HepG2 (cell line): ENCODE measurements at regions not wholly inside any gene's neighbourhood (a gene's known extent, or its start where the extent isn't known, plus 50 kb on each side); places are given as distances from the start of the nearest gene placed in this dataset.
A peak's percentile ranks its signal among the peaks of the same experiment; 100 is the strongest.

Experiments used
- ARNT2 ChIP-seq: sonication (generic); formaldehyde crosslinking; IDR thresholded peaks from 2 replicates; pipeline ENCODE4 v1.8.0; 2022; ENCODE audit warnings: mild to moderate bottlenecking, low read depth, missing genetic modification reagents, moderate library complexity
- BHLHE40 ChIP-seq: IDR thresholded peaks from 2 replicates; pipeline ENCODE4 v1.6.1; 2011; ENCODE audit warnings: low read length, improper control_type of control experiment
- EP300 ChIP-seq, 3 experiments: sonication (generic) in 1 of 3; formaldehyde crosslinking in 1 of 3; IDR thresholded peaks; 2 replicates each; pipeline versions ENCODE4 v1.5.1 to v1.6.1; 2011 to 2020; ENCODE audit warnings: low read depth in 2 of 3, low read length in 2 of 3, borderline replicate concordance in 1 of 3, improper control_type of control experiment in 1 of 3, mild to moderate bottlenecking in 1 of 3, missing genetic modification reagents in 1 of 3, moderate library complexity in 1 of 3
- FLYWCH1 ChIP-seq: sonication (generic); formaldehyde crosslinking; IDR thresholded peaks from 2 replicates; pipeline ENCODE4 v1.8.1; 2023; ENCODE audit warnings: mild to moderate bottlenecking, missing genetic modification reagents
- GZF1 ChIP-seq: sonication (generic); formaldehyde crosslinking; IDR thresholded peaks from 2 replicates; pipeline ENCODE4 v1.5.1; 2020; ENCODE audit warnings: mild to moderate bottlenecking, missing genetic modification reagents
- JUND ChIP-seq: sonication (generic); formaldehyde crosslinking; IDR thresholded peaks from 2 replicates; pipeline ENCODE4 v1.8.0; 2022; ENCODE audit warnings: mild to moderate bottlenecking, missing genetic modification reagents
- KAT7 ChIP-seq: IDR thresholded peaks from 2 replicates; pipeline ENCODE4 v1.6.1; 2018; ENCODE audit warnings: borderline replicate concordance, missing compliant biosample characterization
- MXD4 ChIP-seq: IDR thresholded peaks from 2 replicates; pipeline ENCODE4 v1.6.1; 2016; ENCODE audit warnings: mild to moderate bottlenecking, missing biosample characterization, missing genetic modification reagents
- RFXAP ChIP-seq: sonication (generic); formaldehyde crosslinking; IDR thresholded peaks from 2 replicates; pipeline ENCODE4 v1.4.0; 2020; ENCODE audit warnings: missing genetic modification reagents, borderline replicate concordance
- RXRB ChIP-seq: IDR thresholded peaks from 2 replicates; pipeline ENCODE4 v1.6.1; 2016; ENCODE audit warnings: borderline replicate concordance, missing genetic modification reagents, missing compliant biosample characterization
- TEAD2 ChIP-seq: sonication (generic); formaldehyde crosslinking; IDR thresholded peaks from 2 replicates; pipeline ENCODE4 v1.9.0; 2021; ENCODE audit warnings: missing genetic modification reagents
- TMF1 ChIP-seq: sonication (generic); formaldehyde crosslinking; IDR thresholded peaks from 2 replicates; pipeline ENCODE4 v1.8.1; 2022; ENCODE audit warnings: low read depth, missing genetic modification reagents
- ZNF329 ChIP-seq: sonication (generic); formaldehyde crosslinking; IDR thresholded peaks from 2 replicates; pipeline ENCODE4 v1.9.0; 2021; ENCODE audit warnings: low read depth, mild to moderate bottlenecking, missing genetic modification reagents
- ZNF44 ChIP-seq: sonication (generic); formaldehyde crosslinking; IDR thresholded peaks from 2 replicates; pipeline ENCODE4 v1.5.1; 2020; ENCODE audit warnings: mild to moderate bottlenecking, missing genetic modification reagents
- ZNF567 ChIP-seq: sonication (generic); formaldehyde crosslinking; IDR thresholded peaks from 2 replicates; pipeline ENCODE4 v1.8.1; 2023; ENCODE audit warnings: mild to moderate bottlenecking, missing genetic modification reagents, borderline replicate concordance
- ZNF629 ChIP-seq: sonication (generic); formaldehyde crosslinking; conservative IDR thresholded peaks from 2 replicates; pipeline ENCODE4 v1.5.0; 2020; ENCODE audit warnings: missing genetic modification reagents
- ZNF777 ChIP-seq: sonication (generic); formaldehyde crosslinking; IDR thresholded peaks from 2 replicates; pipeline ENCODE4 v1.4.0; 2020; ENCODE audit warnings: missing genetic modification reagents
- TF ChIP-seq, protein P1 (sequence below): sonication (generic); formaldehyde crosslinking; conservative IDR thresholded peaks from 2 replicates; pipeline ENCODE4 v1.8.0; 2022; ENCODE audit warnings: missing genetic modification reagents
- TF ChIP-seq, protein P2 (sequence below): sonication (generic); formaldehyde crosslinking; IDR thresholded peaks from 2 replicates; pipeline ENCODE4 v1.5.0; 2020; ENCODE audit warnings: missing genetic modification reagents, mild to moderate bottlenecking, borderline replicate concordance
- TF ChIP-seq, protein P3 (sequence below): sonication (generic); formaldehyde crosslinking; IDR thresholded peaks from 2 replicates; pipeline ENCODE4 v1.5.0; 2020; ENCODE audit warnings: missing genetic modification reagents
- TF ChIP-seq, protein P4 (sequence below): sonication (generic); formaldehyde crosslinking; IDR thresholded peaks from 2 replicates; pipeline ENCODE4 v1.8.1; 2023; ENCODE audit warnings: mild to moderate bottlenecking, inconsistent platforms, moderate library complexity, missing genetic modification reagents, borderline replicate concordance
- TF ChIP-seq, protein P5 (sequence below): sonication (generic); formaldehyde crosslinking; conservative IDR thresholded peaks from 2 replicates; pipeline ENCODE4 v1.8.1; 2023; ENCODE audit warnings: missing genetic modification reagents

DNA sequence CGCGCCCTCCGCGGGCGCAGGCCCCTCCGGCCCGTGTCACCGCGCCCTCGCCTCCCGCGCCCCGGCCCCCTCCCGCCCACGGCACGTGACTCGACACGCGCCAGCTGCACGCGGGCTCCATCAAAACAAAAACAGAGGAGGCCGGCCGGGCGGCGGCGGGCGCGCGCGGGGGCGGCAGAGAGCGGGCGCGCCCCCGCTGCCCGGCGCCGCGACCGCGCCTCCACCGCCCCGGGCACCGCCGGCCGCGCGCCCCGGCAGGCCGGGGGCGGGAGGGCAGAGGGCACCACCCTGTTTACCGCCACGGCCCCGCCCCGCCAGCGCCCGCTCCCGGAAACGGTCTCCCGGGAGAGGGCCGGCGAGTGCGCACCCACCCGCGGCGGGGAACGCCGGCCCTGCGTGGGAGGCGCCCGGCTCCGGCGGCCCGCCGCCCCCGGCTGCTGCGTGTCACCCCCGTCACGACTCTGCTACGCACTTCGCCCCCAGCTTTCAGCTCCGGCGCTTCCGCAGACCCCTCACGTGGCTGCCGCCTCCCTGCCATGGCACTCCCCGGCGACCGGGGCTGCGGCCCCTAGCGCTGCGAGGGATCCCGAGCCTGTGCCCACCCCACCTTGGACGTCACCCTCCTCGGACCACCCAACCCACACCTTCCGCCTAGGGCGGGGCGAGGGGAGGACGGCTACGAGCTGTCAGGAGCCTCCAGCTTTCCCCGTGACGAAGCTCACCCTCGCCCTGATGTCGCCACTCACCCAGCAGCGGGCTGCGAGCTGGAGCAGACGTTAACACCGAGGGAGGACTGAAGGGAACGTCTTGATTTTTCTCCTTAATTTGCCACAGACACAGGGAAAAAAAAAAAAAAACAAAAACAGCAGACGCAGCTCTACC lies 221.6 kb upstream of the MKLN1 start (continued):
- TF ChIP-seq EP300 (IDR thresholded peaks at IDR 0.05; ENCODE audit: low read depth in 2 of 2, low read length in 2 of 2) (no peak), EP300 (CRISPR knock-in tag; IDR thresholded peaks at IDR 0.05; ENCODE audit: borderline replicate concordance) (no peak), FLYWCH1 (no peak), TEAD2 (CRISPR knock-in tag) (no peak), ZNF629 (CRISPR knock-in tag) (no peak), MXD4 (CRISPR knock-in tag) (peak; percentile 80; the same call in 1 of the 2 replicates), JUND (CRISPR knock-in tag) (no peak), ZNF44 (CRISPR knock-in tag) (no peak), BHLHE40 (peak; percentile 87), KAT7 (CRISPR knock-in tag) (peak; percentile 61; the same call in 1 of the 2 replicates), ARNT2 (peak; percentile 78), ZNF567 (CRISPR knock-in tag) (no peak), RXRB (CRISPR knock-in tag) (no peak), ZNF777 (CRISPR knock-in tag) (no peak), TMF1 (CRISPR knock-in tag) (no peak), ZNF329 (no peak), RFXAP (peak; percentile 40; the same call in 1 of the 2 replicates), GZF1 (CRISPR knock-in tag) (0 out of 2 replicates have a peak, but pooled peaks have one; percentile 8)
- TF ChIP-seq, protein P1, sequence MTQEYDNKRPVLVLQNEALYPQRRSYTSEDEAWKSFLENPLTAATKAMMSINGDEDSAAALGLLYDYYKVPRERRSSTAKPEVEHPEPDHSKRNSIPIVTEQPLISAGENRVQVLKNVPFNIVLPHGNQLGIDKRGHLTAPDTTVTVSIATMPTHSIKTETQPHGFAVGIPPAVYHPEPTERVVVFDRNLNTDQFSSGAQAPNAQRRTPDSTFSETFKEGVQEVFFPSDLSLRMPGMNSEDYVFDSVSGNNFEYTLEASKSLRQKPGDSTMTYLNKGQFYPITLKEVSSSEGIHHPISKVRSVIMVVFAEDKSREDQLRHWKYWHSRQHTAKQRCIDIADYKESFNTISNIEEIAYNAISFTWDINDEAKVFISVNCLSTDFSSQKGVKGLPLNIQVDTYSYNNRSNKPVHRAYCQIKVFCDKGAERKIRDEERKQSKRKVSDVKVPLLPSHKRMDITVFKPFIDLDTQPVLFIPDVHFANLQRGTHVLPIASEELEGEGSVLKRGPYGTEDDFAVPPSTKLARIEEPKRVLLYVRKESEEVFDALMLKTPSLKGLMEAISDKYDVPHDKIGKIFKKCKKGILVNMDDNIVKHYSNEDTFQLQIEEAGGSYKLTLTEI (CRISPR knock-in tag): no peak
- TF ChIP-seq, protein P2, sequence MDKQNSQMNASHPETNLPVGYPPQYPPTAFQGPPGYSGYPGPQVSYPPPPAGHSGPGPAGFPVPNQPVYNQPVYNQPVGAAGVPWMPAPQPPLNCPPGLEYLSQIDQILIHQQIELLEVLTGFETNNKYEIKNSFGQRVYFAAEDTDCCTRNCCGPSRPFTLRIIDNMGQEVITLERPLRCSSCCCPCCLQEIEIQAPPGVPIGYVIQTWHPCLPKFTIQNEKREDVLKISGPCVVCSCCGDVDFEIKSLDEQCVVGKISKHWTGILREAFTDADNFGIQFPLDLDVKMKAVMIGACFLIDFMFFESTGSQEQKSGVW (CRISPR knock-in tag): no peak
- TF ChIP-seq, protein P3, sequence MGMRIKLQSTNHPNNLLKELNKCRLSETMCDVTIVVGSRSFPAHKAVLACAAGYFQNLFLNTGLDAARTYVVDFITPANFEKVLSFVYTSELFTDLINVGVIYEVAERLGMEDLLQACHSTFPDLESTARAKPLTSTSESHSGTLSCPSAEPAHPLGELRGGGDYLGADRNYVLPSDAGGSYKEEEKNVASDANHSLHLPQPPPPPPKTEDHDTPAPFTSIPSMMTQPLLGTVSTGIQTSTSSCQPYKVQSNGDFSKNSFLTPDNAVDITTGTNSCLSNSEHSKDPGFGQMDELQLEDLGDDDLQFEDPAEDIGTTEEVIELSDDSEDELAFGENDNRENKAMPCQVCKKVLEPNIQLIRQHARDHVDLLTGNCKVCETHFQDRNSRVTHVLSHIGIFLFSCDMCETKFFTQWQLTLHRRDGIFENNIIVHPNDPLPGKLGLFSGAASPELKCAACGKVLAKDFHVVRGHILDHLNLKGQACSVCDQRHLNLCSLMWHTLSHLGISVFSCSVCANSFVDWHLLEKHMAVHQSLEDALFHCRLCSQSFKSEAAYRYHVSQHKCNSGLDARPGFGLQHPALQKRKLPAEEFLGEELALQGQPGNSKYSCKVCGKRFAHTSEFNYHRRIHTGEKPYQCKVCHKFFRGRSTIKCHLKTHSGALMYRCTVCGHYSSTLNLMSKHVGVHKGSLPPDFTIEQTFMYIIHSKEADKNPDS (CRISPR knock-in tag): no peak; the same call in 1 of the 2 replicates
- TF ChIP-seq, protein P4, sequence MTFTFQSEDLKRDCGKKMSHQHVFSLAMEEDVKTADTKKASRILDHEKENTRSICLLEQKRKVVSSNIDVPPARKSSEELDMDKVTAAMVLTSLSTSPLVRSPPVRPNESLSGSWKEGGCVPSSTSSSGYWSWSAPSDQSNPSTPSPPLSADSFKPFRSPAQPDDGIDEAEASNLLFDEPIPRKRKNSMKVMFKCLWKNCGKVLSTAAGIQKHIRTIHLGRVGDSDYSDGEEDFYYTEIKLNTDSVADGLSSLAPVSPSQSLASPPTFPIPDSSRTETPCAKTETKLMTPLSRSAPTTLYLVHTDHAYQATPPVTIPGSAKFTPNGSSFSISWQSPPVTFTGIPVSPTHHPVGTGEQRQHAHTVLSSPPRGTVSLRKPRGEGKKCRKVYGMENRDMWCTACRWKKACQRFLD (CRISPR knock-in tag): peak; percentile 91; the same call in 1 of the 2 replicates
- TF ChIP-seq, protein P5, sequence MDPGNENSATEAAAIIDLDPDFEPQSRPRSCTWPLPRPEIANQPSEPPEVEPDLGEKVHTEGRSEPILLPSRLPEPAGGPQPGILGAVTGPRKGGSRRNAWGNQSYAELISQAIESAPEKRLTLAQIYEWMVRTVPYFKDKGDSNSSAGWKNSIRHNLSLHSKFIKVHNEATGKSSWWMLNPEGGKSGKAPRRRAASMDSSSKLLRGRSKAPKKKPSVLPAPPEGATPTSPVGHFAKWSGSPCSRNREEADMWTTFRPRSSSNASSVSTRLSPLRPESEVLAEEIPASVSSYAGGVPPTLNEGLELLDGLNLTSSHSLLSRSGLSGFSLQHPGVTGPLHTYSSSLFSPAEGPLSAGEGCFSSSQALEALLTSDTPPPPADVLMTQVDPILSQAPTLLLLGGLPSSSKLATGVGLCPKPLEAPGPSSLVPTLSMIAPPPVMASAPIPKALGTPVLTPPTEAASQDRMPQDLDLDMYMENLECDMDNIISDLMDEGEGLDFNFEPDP (CRISPR knock-in tag): 0 out of 2 replicates have a peak, but pooled peaks have one; percentile 60
